Right cardiac atrium (tissue), 5 donors: ENCODE measurements at regions not wholly inside any gene's neighbourhood (a gene's known extent, or its start where the extent isn't known, plus 50 kb on each side); places are given as distances from the start of the nearest gene placed in this dataset.

Experiments used
- ATAC-seq, 2 donors: fragments of 200-7000 bp; cut with Tn5 transposase; one replicate each; pipeline versions ENCODE4 v1.8.0 to v1.9.1; 2020; ENCODE audit warnings: moderate library complexity in 2 of 2, mild to moderate bottlenecking in 1 of 2
- DNase-seq, 3 donors: peaks; one replicate each; pipeline ENCODE4 v3.0.0-alpha.2; 2020
- H3K27ac ChIP-seq: one replicate; pipeline ENCODE4 v1.5.1; 2013; ENCODE audit warnings: mild to moderate bottlenecking, low read length, control low read depth, moderate library complexity
- H3K27me3 ChIP-seq: one replicate; pipeline ENCODE4 v1.6.1; 2013; ENCODE audit not compliant: control insufficient read depth, insufficient read depth
- H3K4me1 ChIP-seq: one replicate; pipeline ENCODE4 v1.6.1; 2013; ENCODE audit warnings: low read length; ENCODE audit not compliant: control insufficient read depth, insufficient read depth
- H3K4me3 ChIP-seq: one replicate; pipeline ENCODE4 v1.5.1; 2013; ENCODE audit warnings: low read length, control low read depth
- H3K9me3 ChIP-seq: one replicate; pipeline ENCODE4 v1.6.1; 2013; ENCODE audit warnings: low read length; ENCODE audit not compliant: control insufficient read depth
- WGBS: extraction: QIAGEN DNeasy Blood & Tissue Kit; methylation state at CpG from one replicate; pipeline ENCODE4 v1.1.7; 2013; 5-methylcytosine and 5-hydroxymethylcytosine counted together
- intact Hi-C, 4 donors: fragments of 100-400 bp; cut with DNase I; formaldehyde crosslinking; loops; one replicate each; pipeline versions ENCODE4 v1.11.0 to v1.14.0; 2022 to 2023
- donor health status: healthy with polysubstance abuse.
- donor health status: DM: no; HTN: yes; CAD: no.
- donor health status: DM: no; HTN: no; CAD: no.
- donor health status: DM: no; HTN: yes; CAD: no; lungs with severe emphysema.
- donor health status: DM: yes; HTN: yes; CAD: no.

DNA sequence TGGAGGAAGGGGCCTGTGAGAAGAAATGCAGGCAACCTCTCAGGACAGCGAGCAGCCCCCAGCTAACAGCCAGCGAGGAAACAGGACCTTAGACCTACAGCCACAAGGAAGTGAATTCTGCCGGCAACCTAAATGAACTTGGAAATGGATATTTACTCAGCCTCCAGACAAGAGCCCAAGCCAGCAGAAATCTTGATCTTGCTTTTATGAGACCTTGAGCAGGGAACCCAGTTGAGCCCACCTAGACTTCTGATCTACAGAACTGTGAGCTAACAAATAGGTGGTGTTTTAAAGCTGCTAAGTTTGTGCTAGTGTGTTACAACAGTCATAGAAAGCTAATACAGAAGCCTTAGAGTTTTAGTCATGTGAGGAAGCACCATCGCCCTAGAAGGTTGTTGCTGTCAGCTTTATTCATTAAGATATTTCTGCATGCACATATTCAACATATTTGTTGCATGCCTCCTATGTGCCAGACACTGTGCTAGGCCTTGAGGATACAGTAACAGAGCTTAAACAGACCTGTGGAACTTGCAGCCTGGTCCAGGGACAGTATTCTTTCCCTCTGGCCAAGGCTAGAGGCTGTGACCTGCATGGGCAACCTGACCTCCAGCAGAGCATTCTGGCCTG, 50.3 kb downstream of the NALF2 start:
- Histone ChIP-seq H3K27ac (no peak overlapping the region), H3K27me3 (no peaks in the 10 kb centered on the region), H3K4me1 (peaks cover 10% of the 10 kb centered on the region), H3K9me3 (no peaks in the 10 kb centered on the region), H3K4me3 (no peak overlapping the region)
- ATAC-seq (no peak), DNase-seq (no peak)
- intact Hi-C loops = no loop called here
- WGBS = 71% methylated on average over 4 of the region's 4 CpGs

DNA sequence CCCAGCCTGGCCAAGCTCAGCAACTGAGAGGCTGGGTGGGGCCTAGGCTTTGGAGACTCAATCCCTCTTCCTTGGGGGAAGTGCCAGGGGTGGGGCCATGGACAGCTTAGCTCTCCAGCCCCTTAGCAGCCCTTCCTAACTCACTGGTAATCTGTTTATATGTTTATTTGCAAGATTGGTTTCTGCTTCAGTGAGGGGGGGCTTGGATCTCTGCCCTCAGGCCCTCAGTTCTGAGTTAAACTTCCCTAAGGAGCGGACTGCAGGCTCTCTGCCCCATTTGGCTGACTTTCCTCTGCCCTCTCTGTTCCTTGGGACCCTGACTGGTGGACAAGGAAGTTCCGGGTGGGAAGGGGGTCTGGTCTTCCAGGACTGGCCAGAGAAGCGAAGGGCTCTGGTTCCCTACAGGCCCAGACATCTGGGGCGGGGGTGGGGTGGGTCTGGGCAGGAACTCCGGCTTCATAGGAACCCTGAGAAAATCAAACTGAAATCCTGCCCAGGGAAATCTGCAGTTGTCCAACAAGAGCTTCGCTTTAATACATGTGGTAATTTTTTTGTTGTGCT, 51.4 kb downstream of the NALF2 start:
- intact Hi-C loops = no loop called here

GRCh38 chrX:69556060-69557011, 52.2 kb downstream of the NALF2 start:
- no peak for DNase-seq
- H3K27me3 ChIP-seq = no peaks in the 10 kb centered on the region
- ATAC-seq = peak; percentile 50 to 86
- H3K27ac ChIP-seq = no peak overlapping the region
- peaks cover 10% of the 10 kb centered on the region for H3K4me1 ChIP-seq
- WGBS = 59% methylated on average over 16 of the region's 16 CpGs
- intact Hi-C loops = no loop called here
- H3K4me3 ChIP-seq = no peak overlapping the region
- H3K9me3 ChIP-seq = no peaks in the 10 kb centered on the region

More for the DNA sequence above, 51.4 kb downstream of the NALF2 start:
- Histone ChIP-seq H3K27ac (peak overlapping the region; percentile 52), H3K4me1 (peaks cover 10% of the 10 kb centered on the region), H3K4me3 (no peak overlapping the region), H3K27me3 (no peaks in the 10 kb centered on the region), H3K9me3 (no peaks in the 10 kb centered on the region)
- peak; percentile 57 to 61 for ATAC-seq
- WGBS = 57% methylated on average over 6 of the region's 6 CpGs
- peak; percentile 31 to 73 (median 69) for DNase-seq

DNA sequence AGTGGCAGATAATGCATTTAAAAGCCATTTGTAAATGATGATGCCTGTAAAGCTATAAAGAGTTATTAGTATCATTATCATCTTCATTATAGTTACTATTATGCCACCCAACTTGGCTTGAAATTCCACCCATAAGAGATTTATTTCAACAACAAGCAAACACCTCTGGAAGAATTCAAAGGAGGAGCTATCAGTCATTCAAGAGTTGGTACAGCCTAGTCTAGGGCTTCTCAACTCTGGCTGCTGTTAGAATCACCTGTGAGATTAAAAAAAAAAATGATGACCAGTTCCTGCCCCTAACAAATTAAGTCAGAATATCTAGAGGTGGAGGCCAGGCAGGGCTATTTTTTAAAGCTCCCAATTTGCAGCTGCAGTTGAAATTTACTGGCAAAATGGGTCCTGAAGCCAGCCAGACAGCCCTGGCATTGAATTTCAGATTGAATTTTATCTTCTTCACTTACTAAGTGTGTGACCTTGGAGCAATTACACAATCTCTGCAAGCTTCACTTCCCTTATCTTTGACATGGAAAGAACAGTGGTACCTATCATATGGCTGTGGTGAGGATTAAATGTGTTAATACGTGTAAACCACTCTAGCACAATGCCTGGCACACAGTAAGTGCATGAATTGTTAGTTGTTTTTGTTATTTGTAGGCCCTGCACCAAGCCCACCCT, 52.9 kb upstream of the EDA start:
- no peak overlapping the region for H3K27ac ChIP-seq
- peak; percentile 35 to 45 for ATAC-seq
- no peaks in the 10 kb centered on the region for H3K9me3 ChIP-seq
- H3K4me3 ChIP-seq = no peak overlapping the region
- H3K27me3 ChIP-seq = no peaks in the 10 kb centered on the region
- no peak for DNase-seq
- intact Hi-C loops = no loop called here
- H3K4me1 ChIP-seq = no peaks in the 10 kb centered on the region
- 12% methylated on average over 1 of the region's 1 CpG for WGBS

GRCh38 chrX:69564665-69565064, 51.2 kb upstream of the EDA start:
- ATAC-seq (no peak), DNase-seq (no peak)
- intact Hi-C loops = no loop called here
- no peaks in the 10 kb centered on the region for H3K9me3 ChIP-seq
- no peak overlapping the region for H3K4me3 ChIP-seq
- no peaks in the 10 kb centered on the region for H3K4me1 ChIP-seq
- 76% methylated on average over 2 of the region's 2 CpGs for WGBS
- H3K27me3 ChIP-seq = no peaks in the 10 kb centered on the region
- no peak overlapping the region for H3K27ac ChIP-seq

- no peaks in the 10 kb centered on the region for H3K9me3 ChIP-seq
- ATAC-seq = no peak
- 75% methylated on average over 3 of the region's 3 CpGs for WGBS
These were observed 50.6 kb upstream of the EDA start for GRCh38 chrX:69565247-69565815.

More at GRCh38 chrX:69565247-69565815, 50.6 kb upstream of the EDA start:
- H3K4me1 ChIP-seq = no peaks in the 10 kb centered on the region
- no peak overlapping the region for H3K4me3 ChIP-seq
- H3K27me3 ChIP-seq = no peaks in the 10 kb centered on the region
- H3K27ac ChIP-seq = no peak overlapping the region
- intact Hi-C loops = no loop called here
- no peak for DNase-seq
